Activated naive CD8-positive, alpha-beta T cell treated with anti-CD3 and anti-CD28 coated beads, Interleukin-2, amount 50 U/mL, for 24 hours (primary cell): ENCODE measurements at regions not wholly inside any gene's neighbourhood (a gene's known extent, or its start where the extent isn't known, plus 50 kb on each side); places are given as distances from the start of the nearest gene placed in this dataset.

Source experiments
- ATAC-seq: fragments of 150-1000 bp; cut with Tn5 transposase; one replicate; pipeline ENCODE4 v1.10.0; 2021
- DNase-seq: peaks from one replicate; pipeline ENCODE4 v3.0.0; 2021
- H3K27ac Mint-ChIP-seq: one replicate; pipeline ENCODE4 v1.8.0; 2021; ENCODE audit warnings: mild to moderate bottlenecking, mixed read lengths
- H3K27me3 Mint-ChIP-seq: one replicate; pipeline ENCODE4 v1.8.0; 2021; ENCODE audit warnings: mixed read lengths
- H3K36me3 Mint-ChIP-seq: one replicate; pipeline ENCODE4 v1.8.0; 2021; ENCODE audit warnings: low read depth, mixed read lengths
- H3K4me1 Mint-ChIP-seq: one replicate; pipeline ENCODE4 v1.8.0; 2021; ENCODE audit warnings: mixed read lengths
- H3K4me3 Mint-ChIP-seq: one replicate; pipeline ENCODE4 v1.8.0; 2021; ENCODE audit warnings: mild to moderate bottlenecking, moderate library complexity, mixed read lengths
- H3K9me3 Mint-ChIP-seq: one replicate; pipeline ENCODE4 v1.8.0; 2021; ENCODE audit warnings: mixed read lengths

DNA sequence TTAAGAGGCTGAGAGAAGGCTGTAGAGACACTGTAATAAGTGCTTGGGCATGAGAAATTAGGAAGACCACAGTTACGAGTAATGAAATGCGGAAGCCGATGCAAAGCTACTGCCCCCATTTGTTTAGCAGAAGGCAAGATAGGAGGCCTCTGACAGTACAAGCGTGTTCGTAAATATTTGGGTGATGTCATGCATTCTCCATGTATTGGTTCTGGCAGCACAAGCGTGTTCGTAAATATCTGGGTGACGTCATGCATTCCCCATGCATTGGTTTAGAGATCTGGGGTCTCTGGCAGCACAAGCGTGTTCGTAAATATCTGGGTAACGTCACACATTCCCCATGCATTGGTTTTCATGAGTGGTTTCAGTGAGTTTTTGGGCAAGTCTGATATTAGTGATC is 661.5 kb upstream of the FRG1 start:
- Mint-ChIP-seq H3K27ac (no peak overlapping the region), H3K36me3 (no peaks in the 10 kb centered on the region), H3K9me3 (peaks cover 11% of the 10 kb centered on the region), H3K4me3 (no peak overlapping the region), H3K4me1 (no peaks in the 10 kb centered on the region), H3K27me3 (no peaks in the 10 kb centered on the region)
- no peak for ATAC-seq
- DNase-seq: no peak

DNA sequence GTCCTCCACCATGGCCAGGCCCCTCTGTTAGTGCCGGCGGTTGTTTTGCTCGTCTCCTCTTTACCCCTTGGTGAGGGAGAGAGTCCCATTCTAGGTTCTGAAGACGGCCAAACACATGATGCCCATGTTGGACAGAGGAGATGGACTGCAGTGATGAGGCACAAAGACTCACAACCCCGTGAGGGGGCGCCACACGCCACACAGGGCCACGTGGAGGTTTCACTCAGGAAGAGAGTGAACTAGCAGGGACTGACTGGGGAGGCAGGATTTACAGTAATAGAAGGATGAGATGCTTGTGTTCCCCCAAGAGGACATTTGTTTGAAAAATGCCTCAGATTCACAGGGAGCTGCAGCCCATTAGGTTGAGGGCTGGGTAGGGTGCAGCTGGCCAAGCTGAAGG is 655.3 kb upstream of the FRG1 start:
- Mint-ChIP-seq H3K27ac (no peak overlapping the region), H3K4me1 (no peaks in the 10 kb centered on the region), H3K27me3 (no peaks in the 10 kb centered on the region), H3K9me3 (peaks cover 4% of the 10 kb centered on the region), H3K36me3 (no peaks in the 10 kb centered on the region), H3K4me3 (no peak overlapping the region)
- DNase-seq (no peak), ATAC-seq (no peak)

DNA sequence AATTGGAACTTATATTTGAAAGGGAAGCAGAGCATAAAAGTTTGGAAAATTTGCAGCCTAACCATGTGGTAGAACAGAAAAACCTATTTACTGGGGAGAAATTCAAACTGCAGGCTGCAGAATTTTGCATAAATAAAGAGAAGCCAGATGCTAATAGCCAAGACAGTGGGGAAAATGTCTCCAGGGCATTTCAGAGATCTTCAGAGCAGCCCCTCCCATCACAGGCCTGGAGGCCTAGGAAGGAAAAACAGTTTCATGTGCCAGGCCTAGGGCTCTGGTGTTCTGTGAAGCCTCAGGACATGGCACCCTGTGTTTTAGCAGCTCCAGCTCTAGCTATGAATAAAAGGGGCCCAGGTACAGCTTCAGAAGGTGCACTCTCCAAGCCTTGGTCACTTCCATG is 648.7 kb upstream of the FRG1 start:
- Mint-ChIP-seq H3K9me3 (peaks cover 4% of the 10 kb centered on the region), H3K4me1 (no peaks in the 10 kb centered on the region), H3K27me3 (no peaks in the 10 kb centered on the region), H3K4me3 (no peak overlapping the region), H3K36me3 (no peaks in the 10 kb centered on the region), H3K27ac (no peak overlapping the region)
- ATAC-seq (no peak), DNase-seq (no peak)

- DNase-seq: no peak
- no peak for ATAC-seq
- Mint-ChIP-seq H3K27me3 (no peaks in the 10 kb centered on the region), H3K36me3 (no peaks in the 10 kb centered on the region), H3K9me3 (peaks cover 4% of the 10 kb centered on the region), H3K4me1 (no peaks in the 10 kb centered on the region), H3K4me3 (no peak overlapping the region), H3K27ac (no peak overlapping the region)
Observed at GRCh38 chr4:189293459-189293858, 647.2 kb upstream of the FRG1 start.

- no peaks in the 10 kb centered on the region for H3K36me3 Mint-ChIP-seq
- H3K4me1 Mint-ChIP-seq: no peaks in the 10 kb centered on the region
- no peak overlapping the region for H3K4me3 Mint-ChIP-seq
- ATAC-seq (no peak), DNase-seq (no peak)
- H3K27ac Mint-ChIP-seq: no peak overlapping the region
- peaks cover 4% of the 10 kb centered on the region for H3K9me3 Mint-ChIP-seq
- H3K27me3 Mint-ChIP-seq: no peaks in the 10 kb centered on the region
Observed at GRCh38 chr4:189294574-189294973, 646.1 kb upstream of the FRG1 start.

DNA sequence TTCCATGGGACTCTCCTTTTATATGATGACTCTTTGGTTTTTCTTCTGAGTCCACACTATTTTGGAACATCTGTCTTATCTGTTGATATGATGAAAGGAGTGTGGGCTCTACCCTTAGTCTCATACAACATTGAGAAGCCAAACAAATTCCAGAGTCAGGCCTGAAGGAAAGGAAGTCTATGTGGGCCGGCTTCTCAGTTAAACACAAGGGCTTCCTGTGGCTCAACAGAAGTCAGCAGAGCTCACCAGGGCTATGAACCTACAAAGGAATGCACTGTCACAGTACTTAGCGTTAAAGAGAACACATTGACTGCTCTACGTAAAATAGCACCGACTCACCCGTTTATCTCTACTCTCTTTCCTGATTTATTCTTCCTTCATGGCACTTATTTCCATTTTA is 641.0 kb upstream of the FRG1 start:
- H3K36me3 Mint-ChIP-seq: no peaks in the 10 kb centered on the region
- DNase-seq: no peak
- peaks cover 2% of the 10 kb centered on the region for H3K27me3 Mint-ChIP-seq
- peaks cover 10% of the 10 kb centered on the region for H3K9me3 Mint-ChIP-seq
- no peak for ATAC-seq
- H3K27ac Mint-ChIP-seq: no peak overlapping the region
- H3K4me1 Mint-ChIP-seq: no peaks in the 10 kb centered on the region
- H3K4me3 Mint-ChIP-seq: no peak overlapping the region

GRCh38 chr4:189301692-189302091 is 639.0 kb upstream of the FRG1 start:
- H3K4me3 Mint-ChIP-seq: no peak overlapping the region
- ATAC-seq (no peak), DNase-seq (no peak)
- peaks cover 2% of the 10 kb centered on the region for H3K27me3 Mint-ChIP-seq
- no peaks in the 10 kb centered on the region for H3K4me1 Mint-ChIP-seq
- H3K27ac Mint-ChIP-seq: no peak overlapping the region
- H3K9me3 Mint-ChIP-seq: peaks cover 10% of the 10 kb centered on the region
- no peaks in the 10 kb centered on the region for H3K36me3 Mint-ChIP-seq

DNA sequence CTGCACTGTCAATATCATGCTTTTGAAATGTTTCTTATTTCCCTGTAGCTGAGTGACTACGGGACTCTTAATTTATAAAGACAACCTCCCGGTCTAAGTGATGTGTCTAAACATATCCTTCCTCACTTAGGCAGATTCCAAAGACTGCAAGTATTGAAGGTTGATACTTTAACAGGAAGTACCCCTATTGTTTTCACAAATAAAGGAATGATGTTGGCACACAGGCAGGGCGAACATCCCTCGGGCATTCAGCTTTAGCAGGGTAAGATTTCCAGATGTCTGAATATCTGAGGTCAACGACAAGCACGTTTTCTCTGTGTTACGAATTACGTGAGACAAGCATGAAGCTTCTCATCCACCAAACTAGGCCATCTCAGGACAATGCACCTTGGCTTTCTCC is 638.0 kb upstream of the FRG1 start:
- H3K27me3 Mint-ChIP-seq: peaks cover 2% of the 10 kb centered on the region
- DNase-seq (no peak), ATAC-seq (no peak)
- no peaks in the 10 kb centered on the region for H3K4me1 Mint-ChIP-seq
- H3K4me3 Mint-ChIP-seq: no peak overlapping the region
- no peaks in the 10 kb centered on the region for H3K36me3 Mint-ChIP-seq
- H3K9me3 Mint-ChIP-seq: peaks cover 10% of the 10 kb centered on the region
- H3K27ac Mint-ChIP-seq: no peak overlapping the region

DNA sequence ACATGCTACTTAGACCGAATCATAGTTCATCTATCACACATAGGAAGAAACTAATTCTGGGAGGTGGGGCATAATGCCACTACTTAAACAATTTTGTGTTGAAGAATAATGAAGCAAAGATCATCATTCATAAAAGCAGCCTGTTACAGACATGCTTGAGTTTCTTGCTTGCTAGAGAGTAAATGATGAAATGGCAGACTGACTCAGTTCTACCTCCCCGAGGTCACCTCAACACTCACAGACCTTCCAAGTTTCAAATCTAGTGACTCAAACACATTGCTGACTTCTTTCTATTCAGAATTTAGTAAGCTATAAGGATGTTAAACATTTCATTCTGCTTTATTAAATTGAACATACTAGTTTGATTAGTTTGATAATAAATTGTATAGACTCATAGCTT is 636.5 kb upstream of the FRG1 start:
- no peak overlapping the region for H3K27ac Mint-ChIP-seq
- DNase-seq (no peak), ATAC-seq (no peak)
- no peaks in the 10 kb centered on the region for H3K36me3 Mint-ChIP-seq
- H3K9me3 Mint-ChIP-seq: peaks cover 10% of the 10 kb centered on the region
- H3K4me1 Mint-ChIP-seq: no peaks in the 10 kb centered on the region
- H3K4me3 Mint-ChIP-seq: no peak overlapping the region
- H3K27me3 Mint-ChIP-seq: peaks cover 2% of the 10 kb centered on the region

DNA sequence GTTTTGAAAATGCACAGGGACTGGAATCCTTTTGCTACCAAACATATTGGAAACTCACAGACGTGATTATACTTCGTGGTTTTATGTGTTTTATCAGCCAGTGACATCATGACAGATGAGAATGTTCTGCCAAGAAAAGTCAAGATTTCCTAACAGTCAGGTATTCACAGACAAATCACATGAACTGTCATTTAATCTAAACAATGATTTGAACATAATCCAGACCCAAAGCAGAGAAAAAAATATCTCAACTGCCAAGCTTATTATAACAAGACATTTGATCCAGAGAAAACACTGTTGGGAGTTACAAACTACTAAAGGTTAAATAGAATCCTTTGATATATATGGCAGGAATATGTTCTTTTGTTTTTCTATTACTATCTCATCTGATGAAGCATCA is 635.9 kb upstream of the FRG1 start:
- Mint-ChIP-seq H3K27ac (no peak overlapping the region), H3K4me3 (no peak overlapping the region), H3K27me3 (peaks cover 2% of the 10 kb centered on the region), H3K9me3 (peaks cover 10% of the 10 kb centered on the region), H3K36me3 (no peaks in the 10 kb centered on the region), H3K4me1 (no peaks in the 10 kb centered on the region)
- no peak for ATAC-seq
- DNase-seq: no peak

- H3K4me3 Mint-ChIP-seq: no peak overlapping the region
- ATAC-seq (no peak), DNase-seq (no peak)
- H3K4me1 Mint-ChIP-seq: no peaks in the 10 kb centered on the region
- H3K27ac Mint-ChIP-seq: no peak overlapping the region
- no peaks in the 10 kb centered on the region for H3K36me3 Mint-ChIP-seq
- peaks cover 2% of the 10 kb centered on the region for H3K27me3 Mint-ChIP-seq
- H3K9me3 Mint-ChIP-seq: peaks cover 10% of the 10 kb centered on the region
Observed at GRCh38 chr4:189305500-189305899, 635.2 kb upstream of the FRG1 start.

- Mint-ChIP-seq H3K9me3 (peaks cover 10% of the 10 kb centered on the region), H3K4me1 (no peaks in the 10 kb centered on the region), H3K27me3 (no peaks in the 10 kb centered on the region), H3K36me3 (no peaks in the 10 kb centered on the region), H3K4me3 (no peak overlapping the region), H3K27ac (no peak overlapping the region)
- ATAC-seq: no peak
- DNase-seq: no peak
Observed at GRCh38 chr4:189311251-189311650, 629.4 kb upstream of the FRG1 start.

- no peaks in the 10 kb centered on the region for H3K4me1 Mint-ChIP-seq
- H3K9me3 Mint-ChIP-seq: peaks cover 11% of the 10 kb centered on the region
- no peak overlapping the region for H3K4me3 Mint-ChIP-seq
- H3K36me3 Mint-ChIP-seq: no peaks in the 10 kb centered on the region
- DNase-seq (no peak), ATAC-seq (no peak)
- no peaks in the 10 kb centered on the region for H3K27me3 Mint-ChIP-seq
- H3K27ac Mint-ChIP-seq: no peak overlapping the region
Observed at GRCh38 chr4:189313064-189313463, 627.6 kb upstream of the FRG1 start.

- H3K9me3 Mint-ChIP-seq: peaks cover 15% of the 10 kb centered on the region
- no peak overlapping the region for H3K27ac Mint-ChIP-seq
- no peak overlapping the region for H3K4me3 Mint-ChIP-seq
Observed at GRCh38 chr4:189313861-189314513, 626.7 kb upstream of the FRG1 start.

GRCh38 chr4:189322426-189322825 is 618.2 kb upstream of the FRG1 start:
- H3K4me3 Mint-ChIP-seq: no peak overlapping the region
- ATAC-seq (no peak), DNase-seq (no peak)
- H3K27me3 Mint-ChIP-seq: no peaks in the 10 kb centered on the region
- no peaks in the 10 kb centered on the region for H3K36me3 Mint-ChIP-seq
- H3K9me3 Mint-ChIP-seq: peaks cover 22% of the 10 kb centered on the region
- no peaks in the 10 kb centered on the region for H3K4me1 Mint-ChIP-seq
- no peak overlapping the region for H3K27ac Mint-ChIP-seq

More at GRCh38 chr4:189313861-189314513, 626.7 kb upstream of the FRG1 start:
- Mint-ChIP-seq H3K36me3 (no peaks in the 10 kb centered on the region), H3K4me1 (no peaks in the 10 kb centered on the region), H3K27me3 (no peaks in the 10 kb centered on the region)
- ATAC-seq (no peak), DNase-seq (no peak)

DNA sequence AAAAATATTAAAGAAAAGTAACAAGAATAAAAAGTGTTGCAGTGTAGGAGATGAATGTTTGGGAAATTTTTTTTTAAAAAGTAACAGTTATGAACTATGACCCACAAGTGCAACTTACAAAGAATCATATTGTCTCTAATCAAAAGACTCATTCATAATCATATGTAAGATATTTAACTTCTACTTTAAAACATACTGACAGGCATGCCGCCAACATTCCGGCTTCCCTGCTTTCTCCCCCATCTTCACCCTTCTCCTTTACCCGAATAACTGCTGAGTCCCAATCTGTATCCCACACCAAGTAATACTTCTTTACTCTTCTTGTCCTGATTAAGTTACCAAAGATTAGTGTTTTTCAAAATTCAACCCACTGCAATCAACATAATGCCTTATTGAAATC is 598.8 kb upstream of the FRG1 start:
- DNase-seq (no peak), ATAC-seq (no peak)
- Mint-ChIP-seq H3K4me3 (no peak overlapping the region), H3K4me1 (no peaks in the 10 kb centered on the region), H3K36me3 (no peaks in the 10 kb centered on the region), H3K9me3 (peaks cover 30% of the 10 kb centered on the region), H3K27ac (no peak overlapping the region), H3K27me3 (no peaks in the 10 kb centered on the region)
